ENCODE measurements at regions not wholly inside any gene's neighbourhood (a gene's known extent, or its start where the extent isn't known, plus 50 kb on each side); places are given as distances from the start of the nearest gene placed in this dataset.
A peak's percentile ranks its signal among the peaks of the same experiment; 100 is the strongest.

- no peak for DNase-seq (ENCODE audit: low read depth)
These were observed 933.9 kb downstream of the NSUN3 start for GRCh38 chr3:94996743-94997142.

- no peak for DNase-seq (ENCODE audit: low read depth)
These were observed 939.7 kb downstream of the NSUN3 start for GRCh38 chr3:95002438-95003046.

- DNase-seq (ENCODE audit: low read depth) = no peak
These were observed 965.8 kb downstream of the NSUN3 start for GRCh38 chr3:95028688-95029087.

- DNase-seq (ENCODE audit: low read depth) = no peak
These were observed 966.8 kb downstream of the NSUN3 start for GRCh38 chr3:95029644-95030043.

GRCh38 chr3:95036526-95037021 lies 973.7 kb downstream of the NSUN3 start:
- no peak for DNase-seq (ENCODE audit: low read depth)

- DNase-seq (ENCODE audit: low read depth) = no peak
These were observed 974.2 kb downstream of the NSUN3 start for GRCh38 chr3:95037097-95037496.

- no peak for DNase-seq (ENCODE audit: low read depth)
These were observed 975.1 kb downstream of the NSUN3 start for GRCh38 chr3:95037927-95038326.

- DNase-seq (ENCODE audit: low read depth) = no peak
These were observed 981.2 kb downstream of the NSUN3 start for GRCh38 chr3:95044101-95044500.

GRCh38 chr3:95048564-95048963 lies 985.7 kb downstream of the NSUN3 start:
- DNase-seq (ENCODE audit: low read depth) = no peak

GRCh38 chr3:95049841-95050240 lies 987.0 kb downstream of the NSUN3 start:
- DNase-seq (ENCODE audit: low read depth) = no peak

- no peak for DNase-seq (ENCODE audit: low read depth)
These were observed 992.4 kb downstream of the NSUN3 start for GRCh38 chr3:95055288-95055687.

GRCh38 chr3:95082191-95082590 lies 1019.3 kb downstream of the NSUN3 start:
- no peak for DNase-seq (ENCODE audit: low read depth)

GRCh38 chr3:95084738-95085137 lies 1021.9 kb downstream of the NSUN3 start:
- DNase-seq (ENCODE audit: low read depth) = no peak

GRCh38 chr3:95088464-95088863 lies 1025.6 kb downstream of the NSUN3 start:
- DNase-seq (ENCODE audit: low read depth) = no peak

GRCh38 chr3:95097493-95097892 lies 1034.6 kb downstream of the NSUN3 start:
- DNase-seq (ENCODE audit: low read depth) = no peak

- DNase-seq (ENCODE audit: low read depth) = no peak
These were observed 1058.1 kb downstream of the NSUN3 start for GRCh38 chr3:95120921-95121320.

- DNase-seq (ENCODE audit: low read depth) = no peak
These were observed 1060.2 kb downstream of the NSUN3 start for GRCh38 chr3:95123104-95123503.

GRCh38 chr3:95134693-95135413 lies 1072.0 kb downstream of the NSUN3 start:
- peak; percentile 13 for DNase-seq (ENCODE audit: low read depth)

- DNase-seq (ENCODE audit: low read depth) = no peak
These were observed 1085.2 kb downstream of the NSUN3 start for GRCh38 chr3:95148107-95148506.

- no peak for DNase-seq (ENCODE audit: low read depth)
These were observed 1088.7 kb downstream of the NSUN3 start for GRCh38 chr3:95151590-95151989.

GRCh38 chr3:95154766-95155165 lies 1091.9 kb downstream of the NSUN3 start:
- no peak for DNase-seq (ENCODE audit: low read depth)

- no peak for DNase-seq (ENCODE audit: low read depth)
These were observed 1099.9 kb downstream of the NSUN3 start for GRCh38 chr3:95162794-95163193.

GRCh38 chr3:95167748-95168147 lies 1104.9 kb downstream of the NSUN3 start:
- no peak for DNase-seq (ENCODE audit: low read depth)

- no peak for DNase-seq (ENCODE audit: low read depth)
These were observed 1105.7 kb downstream of the NSUN3 start for GRCh38 chr3:95168526-95168925.
